DOHH2 (cell line): ENCODE measurements at regions not wholly inside any gene's neighbourhood (a gene's known extent, or its start where the extent isn't known, plus 50 kb on each side); places are given as distances from the start of the nearest gene placed in this dataset.

ENCODE experiments used
- EZH2phosphoT487 ChIP-seq: fragments of 200-600 bp; sonication (generic); IDR thresholded peaks from 2 replicates; pipeline ENCODE4 v1.6.1; 2017; ENCODE audit warnings: borderline replicate concordance, mild to moderate bottlenecking, antibody characterized with exemption, low read length, moderate library complexity, mixed read lengths
- TF ChIP-seq, protein P1 (sequence below): fragments of 200-600 bp; sonication (generic); IDR thresholded peaks from one replicate; pipeline ENCODE4 v1.5.1; 2014; ENCODE audit warnings: antibody characterized with exemption, mild to moderate bottlenecking, low read depth, low read length; ENCODE audit not compliant: poor library complexity, severe bottlenecking

- TF ChIP-seq EZH2phosphoT487: no peak
- TF ChIP-seq, protein P1, sequence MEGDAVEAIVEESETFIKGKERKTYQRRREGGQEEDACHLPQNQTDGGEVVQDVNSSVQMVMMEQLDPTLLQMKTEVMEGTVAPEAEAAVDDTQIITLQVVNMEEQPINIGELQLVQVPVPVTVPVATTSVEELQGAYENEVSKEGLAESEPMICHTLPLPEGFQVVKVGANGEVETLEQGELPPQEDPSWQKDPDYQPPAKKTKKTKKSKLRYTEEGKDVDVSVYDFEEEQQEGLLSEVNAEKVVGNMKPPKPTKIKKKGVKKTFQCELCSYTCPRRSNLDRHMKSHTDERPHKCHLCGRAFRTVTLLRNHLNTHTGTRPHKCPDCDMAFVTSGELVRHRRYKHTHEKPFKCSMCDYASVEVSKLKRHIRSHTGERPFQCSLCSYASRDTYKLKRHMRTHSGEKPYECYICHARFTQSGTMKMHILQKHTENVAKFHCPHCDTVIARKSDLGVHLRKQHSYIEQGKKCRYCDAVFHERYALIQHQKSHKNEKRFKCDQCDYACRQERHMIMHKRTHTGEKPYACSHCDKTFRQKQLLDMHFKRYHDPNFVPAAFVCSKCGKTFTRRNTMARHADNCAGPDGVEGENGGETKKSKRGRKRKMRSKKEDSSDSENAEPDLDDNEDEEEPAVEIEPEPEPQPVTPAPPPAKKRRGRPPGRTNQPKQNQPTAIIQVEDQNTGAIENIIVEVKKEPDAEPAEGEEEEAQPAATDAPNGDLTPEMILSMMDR: no peak
Observed at GRCh38 chr3:106197532-106198194, 328.9 kb upstream of the CBLB start.
